ENCODE measurements at regions not wholly inside any gene's neighbourhood (a gene's known extent, or its start where the extent isn't known, plus 50 kb on each side); places are given as distances from the start of the nearest gene placed in this dataset.
"Not testable (repeated sequence)": the region's sequence is repeated elsewhere in the genome, so short reads cannot be mapped to it uniquely, and the experiment has no call there.

GRCh38 chr4:131339137-131339536, 1810.0 kb upstream of the PCDH10 start:
- peaks cover 9% of the 10 kb centered on the region for H3K4me1 Mint-ChIP-seq (ENCODE audit: unreplicated experiment)
- H3K9me3 Mint-ChIP-seq (ENCODE audit: unreplicated experiment), result no peaks in the 10 kb centered on the region
- no peak for DNase-seq (ENCODE audit: extremely low spot score, unreplicated experiment)

GRCh38 chr4:131344761-131345160, 1804.3 kb upstream of the PCDH10 start:
- no peak for DNase-seq (ENCODE audit: extremely low spot score, unreplicated experiment)
- Mint-ChIP-seq H3K27ac (ENCODE audit: unreplicated experiment) (no peak overlapping the region), H3K4me3 (ENCODE audit: unreplicated experiment) (no peak overlapping the region), H3K36me3 (ENCODE audit: unreplicated experiment) (no peaks in the 10 kb centered on the region), H3K27me3 (ENCODE audit: unreplicated experiment) (no peaks in the 10 kb centered on the region), H3K4me1 (ENCODE audit: unreplicated experiment) (peaks cover 3% of the 10 kb centered on the region), H3K9me3 (ENCODE audit: unreplicated experiment) (no peaks in the 10 kb centered on the region)
- no peak for TF ChIP-seq CTCF (IDR thresholded peaks at IDR 0.05)

More at GRCh38 chr4:131339137-131339536, 1810.0 kb upstream of the PCDH10 start:
- no peak for TF ChIP-seq CTCF (IDR thresholded peaks at IDR 0.05)
- Mint-ChIP-seq H3K27ac (ENCODE audit: unreplicated experiment) (no peak overlapping the region), H3K27me3 (ENCODE audit: unreplicated experiment) (no peaks in the 10 kb centered on the region), H3K36me3 (ENCODE audit: unreplicated experiment) (no peaks in the 10 kb centered on the region), H3K4me3 (ENCODE audit: unreplicated experiment) (no peak overlapping the region)

DNA sequence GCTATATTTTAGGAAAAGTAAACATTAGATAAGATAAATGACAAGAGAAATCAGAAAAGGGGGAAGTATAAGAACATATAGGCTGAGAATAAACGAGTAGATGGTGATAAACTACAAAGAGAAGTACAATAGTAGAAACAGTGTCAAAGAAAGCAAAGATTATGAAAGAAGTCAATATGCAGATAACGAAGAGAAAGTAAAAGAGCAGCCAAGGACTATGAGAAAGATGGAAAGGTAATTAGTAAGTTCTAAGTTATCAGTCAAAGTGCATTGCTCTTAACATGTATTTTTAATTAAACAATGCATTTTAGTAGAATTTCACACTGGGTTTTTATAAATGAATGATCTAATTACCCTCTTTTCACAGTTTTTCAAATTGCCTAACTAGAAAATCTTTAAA, 1801.3 kb upstream of the PCDH10 start:
- H3K4me1 Mint-ChIP-seq (ENCODE audit: unreplicated experiment), result no peaks in the 10 kb centered on the region
- H3K4me3 Mint-ChIP-seq (ENCODE audit: unreplicated experiment), result no peak overlapping the region
- TF ChIP-seq CTCF (IDR thresholded peaks at IDR 0.05), result no peak
- H3K9me3 Mint-ChIP-seq (ENCODE audit: unreplicated experiment), result peaks cover 4% of the 10 kb centered on the region
- no peak for DNase-seq (ENCODE audit: extremely low spot score, unreplicated experiment)
- H3K27ac Mint-ChIP-seq (ENCODE audit: unreplicated experiment), result no peak overlapping the region
- H3K27me3 Mint-ChIP-seq (ENCODE audit: unreplicated experiment), result no peaks in the 10 kb centered on the region
- H3K36me3 Mint-ChIP-seq (ENCODE audit: unreplicated experiment), result no peaks in the 10 kb centered on the region

- Mint-ChIP-seq H3K4me1 (ENCODE audit: unreplicated experiment) (no peaks in the 10 kb centered on the region), H3K9me3 (ENCODE audit: unreplicated experiment) (peaks cover 4% of the 10 kb centered on the region), H3K27ac (ENCODE audit: unreplicated experiment) (no peak overlapping the region), H3K36me3 (ENCODE audit: unreplicated experiment) (no peaks in the 10 kb centered on the region), H3K4me3 (ENCODE audit: unreplicated experiment) (no peak overlapping the region), H3K27me3 (ENCODE audit: unreplicated experiment) (no peaks in the 10 kb centered on the region)
- DNase-seq (ENCODE audit: extremely low spot score, unreplicated experiment), result no peak
- TF ChIP-seq CTCF (IDR thresholded peaks at IDR 0.05), result no peak
These were observed 1800.8 kb upstream of the PCDH10 start for GRCh38 chr4:131348263-131348662.

DNA sequence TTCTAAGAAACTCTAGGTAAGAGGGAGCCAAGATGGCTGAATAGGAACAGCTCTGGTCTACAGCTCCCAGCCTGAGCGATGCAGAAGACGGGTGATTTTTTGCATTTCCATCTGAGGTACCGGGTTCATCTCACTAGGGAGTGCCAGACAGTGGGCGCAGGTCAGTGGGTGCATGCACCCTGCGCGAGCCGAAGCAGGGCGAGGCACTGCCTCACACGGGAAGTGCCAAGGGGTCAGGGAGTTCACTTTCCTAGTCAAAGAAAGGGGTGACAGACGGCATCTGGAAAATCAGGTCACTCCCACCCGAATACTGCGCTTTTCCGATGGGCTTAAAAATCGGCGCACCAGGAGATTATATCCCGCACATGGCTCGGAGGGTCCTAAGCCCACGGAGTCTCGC, 1796.7 kb upstream of the PCDH10 start:
- H3K9me3 Mint-ChIP-seq (ENCODE audit: unreplicated experiment); H3K4me1 Mint-ChIP-seq (ENCODE audit: unreplicated experiment); H3K27ac Mint-ChIP-seq (ENCODE audit: unreplicated experiment); H3K36me3 Mint-ChIP-seq (ENCODE audit: unreplicated experiment); DNase-seq (ENCODE audit: extremely low spot score, unreplicated experiment); H3K27me3 Mint-ChIP-seq (ENCODE audit: unreplicated experiment); H3K4me3 Mint-ChIP-seq (ENCODE audit: unreplicated experiment): not testable (repeated sequence)

- no peak for DNase-seq (ENCODE audit: extremely low spot score, unreplicated experiment)
- no peak overlapping the region for H3K4me3 Mint-ChIP-seq (ENCODE audit: unreplicated experiment)
- no peak overlapping the region for H3K27ac Mint-ChIP-seq (ENCODE audit: unreplicated experiment)
- H3K4me1 Mint-ChIP-seq (ENCODE audit: unreplicated experiment), result no peaks in the 10 kb centered on the region
- no peak for TF ChIP-seq CTCF (IDR thresholded peaks at IDR 0.05)
- H3K9me3 Mint-ChIP-seq (ENCODE audit: unreplicated experiment), result no peaks in the 10 kb centered on the region
- H3K36me3 Mint-ChIP-seq (ENCODE audit: unreplicated experiment), result no peaks in the 10 kb centered on the region
- H3K27me3 Mint-ChIP-seq (ENCODE audit: unreplicated experiment), result no peaks in the 10 kb centered on the region
These were observed 1782.4 kb upstream of the PCDH10 start for GRCh38 chr4:131366714-131367113.
